ENCODE measurements at regions not wholly inside any gene's neighbourhood (a gene's known extent, or its start where the extent isn't known, plus 50 kb on each side); places are given as distances from the start of the nearest gene placed in this dataset.

DNA sequence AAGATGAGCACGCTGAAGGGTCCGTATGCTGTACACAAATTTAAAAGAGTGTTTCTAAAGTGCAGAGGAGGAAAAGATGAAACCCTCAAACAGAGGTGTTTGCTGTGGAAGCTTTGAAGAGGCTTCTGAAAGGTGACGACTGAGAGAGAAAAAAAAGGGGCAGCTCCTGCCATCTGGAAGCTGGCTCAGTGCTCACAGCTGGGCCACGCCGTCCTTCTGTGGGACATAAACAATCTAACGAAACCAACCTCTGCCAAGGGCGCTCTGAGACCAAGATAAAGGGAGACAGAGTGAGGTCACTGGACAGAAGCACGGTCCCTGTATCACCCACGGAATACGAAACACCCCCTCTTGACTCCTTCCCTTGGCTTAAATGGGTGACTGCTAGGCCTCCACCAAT is 96.3 kb upstream of the SLC6A6 start:
- DNase-seq (ENCODE audit: low spot score) = no peak
- Histone ChIP-seq H4K20me1 (ENCODE audit: insufficient read depth, poor library complexity, severe bottlenecking) (no peaks in the 10 kb centered on the region), H3K4me3 (no peak overlapping the region), H2AFZ (no peak overlapping the region), H3K27ac (no peak overlapping the region), H3K79me2 (no peaks in the 10 kb centered on the region), H3K4me2 (no peak overlapping the region), H3K9me2 (replicated peaks; ENCODE audit: insufficient read depth) (no peaks in the 10 kb centered on the region), H3K4me1 (ENCODE audit: insufficient read depth) (peaks cover 6% of the 10 kb centered on the region), H3K27me3 (no peaks in the 10 kb centered on the region), H3K36me3 (replicated peaks; ENCODE audit: insufficient read depth, low read depth) (no peaks in the 10 kb centered on the region), H3K9me3 (ENCODE audit: low read depth) (no peaks in the 10 kb centered on the region)
- WGBS (ENCODE audit: low lambda C conversion rate, missing lambda C conversion rate) = 83% methylated on average over 10 of the region's 10 CpGs
- TF ChIP-seq EZH2 (IDR thresholded peaks at IDR 0.05; ENCODE audit: borderline replicate concordance) = no peak

GRCh38 chr3:14307656-14308302 is 94.6 kb upstream of the SLC6A6 start:
- no peaks in the 10 kb centered on the region for H3K9me2 ChIP-seq (replicated peaks; ENCODE audit: insufficient read depth)
- no peak for DNase-seq (ENCODE audit: low spot score)
- TF ChIP-seq EZH2phosphoT487 (IDR thresholded peaks at IDR 0.05; ENCODE audit: low read depth, severe bottlenecking, unreplicated experiment) = no peak
- TF ChIP-seq, protein P1, sequence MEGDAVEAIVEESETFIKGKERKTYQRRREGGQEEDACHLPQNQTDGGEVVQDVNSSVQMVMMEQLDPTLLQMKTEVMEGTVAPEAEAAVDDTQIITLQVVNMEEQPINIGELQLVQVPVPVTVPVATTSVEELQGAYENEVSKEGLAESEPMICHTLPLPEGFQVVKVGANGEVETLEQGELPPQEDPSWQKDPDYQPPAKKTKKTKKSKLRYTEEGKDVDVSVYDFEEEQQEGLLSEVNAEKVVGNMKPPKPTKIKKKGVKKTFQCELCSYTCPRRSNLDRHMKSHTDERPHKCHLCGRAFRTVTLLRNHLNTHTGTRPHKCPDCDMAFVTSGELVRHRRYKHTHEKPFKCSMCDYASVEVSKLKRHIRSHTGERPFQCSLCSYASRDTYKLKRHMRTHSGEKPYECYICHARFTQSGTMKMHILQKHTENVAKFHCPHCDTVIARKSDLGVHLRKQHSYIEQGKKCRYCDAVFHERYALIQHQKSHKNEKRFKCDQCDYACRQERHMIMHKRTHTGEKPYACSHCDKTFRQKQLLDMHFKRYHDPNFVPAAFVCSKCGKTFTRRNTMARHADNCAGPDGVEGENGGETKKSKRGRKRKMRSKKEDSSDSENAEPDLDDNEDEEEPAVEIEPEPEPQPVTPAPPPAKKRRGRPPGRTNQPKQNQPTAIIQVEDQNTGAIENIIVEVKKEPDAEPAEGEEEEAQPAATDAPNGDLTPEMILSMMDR (IDR thresholded peaks at IDR 0.05; ENCODE audit: poor library complexity) = no peak
- TF ChIP-seq EZH2 (IDR thresholded peaks at IDR 0.05; ENCODE audit: borderline replicate concordance) = no peak
- peaks cover 9% of the 10 kb centered on the region for H3K4me1 ChIP-seq (ENCODE audit: insufficient read depth)
- no peak overlapping the region for H2AFZ ChIP-seq
- no peaks in the 10 kb centered on the region for H3K9me3 ChIP-seq (ENCODE audit: low read depth)
- no peaks in the 10 kb centered on the region for H3K27me3 ChIP-seq
- no peak overlapping the region for H3K4me3 ChIP-seq
- no peak overlapping the region for H3K27ac ChIP-seq
- no peaks in the 10 kb centered on the region for H3K79me2 ChIP-seq
- 87% methylated on average over 18 of the region's 18 CpGs for WGBS (ENCODE audit: low lambda C conversion rate, missing lambda C conversion rate)
- no peak overlapping the region for H3K4me2 ChIP-seq
- no peaks in the 10 kb centered on the region for H4K20me1 ChIP-seq (ENCODE audit: insufficient read depth, poor library complexity, severe bottlenecking)
- H3K36me3 ChIP-seq (replicated peaks; ENCODE audit: insufficient read depth, low read depth) = no peaks in the 10 kb centered on the region

- Histone ChIP-seq H3K27me3 (no peaks in the 10 kb centered on the region), H3K9me3 (ENCODE audit: low read depth) (no peaks in the 10 kb centered on the region), H2AFZ (no peak overlapping the region), H3K27ac (peak overlapping the region; percentile 43), H4K20me1 (ENCODE audit: insufficient read depth, poor library complexity, severe bottlenecking) (no peaks in the 10 kb centered on the region), H3K9me2 (replicated peaks; ENCODE audit: insufficient read depth) (no peaks in the 10 kb centered on the region), H3K79me2 (no peaks in the 10 kb centered on the region), H3K36me3 (replicated peaks; ENCODE audit: insufficient read depth, low read depth) (no peaks in the 10 kb centered on the region), H3K4me2 (no peak overlapping the region), H3K4me1 (ENCODE audit: insufficient read depth) (peaks cover 14% of the 10 kb centered on the region), H3K4me3 (no peak overlapping the region)
- no peak for DNase-seq (ENCODE audit: low spot score)
- TF ChIP-seq, protein P1 (IDR thresholded peaks at IDR 0.05; ENCODE audit: poor library complexity) = no peak
- TF ChIP-seq EZH2phosphoT487 (IDR thresholded peaks at IDR 0.05; ENCODE audit: low read depth, severe bottlenecking, unreplicated experiment) (no peak), EZH2 (IDR thresholded peaks at IDR 0.05; ENCODE audit: borderline replicate concordance) (no peak)
These were observed 90.7 kb upstream of the SLC6A6 start for GRCh38 chr3:14311729-14312128.

GRCh38 chr3:14312375-14312774 is 90.0 kb upstream of the SLC6A6 start:
- Histone ChIP-seq H2AFZ (no peak overlapping the region), H3K4me3 (no peak overlapping the region), H3K4me2 (no peak overlapping the region), H3K27me3 (no peaks in the 10 kb centered on the region), H3K9me2 (replicated peaks; ENCODE audit: insufficient read depth) (no peaks in the 10 kb centered on the region), H3K27ac (peak overlapping the region; percentile 68), H3K9me3 (ENCODE audit: low read depth) (no peaks in the 10 kb centered on the region), H3K36me3 (replicated peaks; ENCODE audit: insufficient read depth, low read depth) (no peaks in the 10 kb centered on the region), H3K4me1 (ENCODE audit: insufficient read depth) (peaks cover 18% of the 10 kb centered on the region), H4K20me1 (ENCODE audit: insufficient read depth, poor library complexity, severe bottlenecking) (no peaks in the 10 kb centered on the region), H3K79me2 (no peaks in the 10 kb centered on the region)
- DNase-seq (ENCODE audit: low spot score) = peak; percentile 39
- 63% methylated on average over 10 of the region's 10 CpGs for WGBS (ENCODE audit: low lambda C conversion rate, missing lambda C conversion rate)
- TF ChIP-seq EZH2phosphoT487 (IDR thresholded peaks at IDR 0.05; ENCODE audit: low read depth, severe bottlenecking, unreplicated experiment) = no peak
- no peak for TF ChIP-seq EZH2 (IDR thresholded peaks at IDR 0.05; ENCODE audit: borderline replicate concordance)
- TF ChIP-seq, protein P1 (IDR thresholded peaks at IDR 0.05; ENCODE audit: poor library complexity) = no peak
